ENCODE measurements at regions not wholly inside any gene's neighbourhood (a gene's known extent, or its start where the extent isn't known, plus 50 kb on each side); places are given as distances from the start of the nearest gene placed in this dataset.

- H3K23ac ChIP-seq (ENCODE audit: low read depth, low read length, poor library complexity) = no peak overlapping the region
- H3K9ac ChIP-seq (ENCODE audit: low read depth, low read length, poor library complexity) = no peak overlapping the region
- H2AFZ ChIP-seq (ENCODE audit: low read length) = no peak overlapping the region
- peaks cover 1 to 10% of the 10 kb centered on the region in 2 donors for H3K4me1 ChIP-seq (ENCODE audit: control insufficient read depth in 2 of 2, insufficient read depth in 1 of 2, low read depth in 1 of 2, low read length in 2 of 2)
- no peak overlapping the region for H3K18ac ChIP-seq (ENCODE audit: low read length)
- no peaks in the 10 kb centered on the region for H3K36me3 ChIP-seq (replicated peaks in 1 of 2; ENCODE audit: control insufficient read depth in 2 of 2, insufficient read depth in 2 of 2, low read length in 2 of 2)
- no CpG with 5 or more reads among the region's 7 CpGs for WGBS, 2 donors (ENCODE audit: extremely low coverage in 2 of 2, insufficient read length in 2 of 2, insufficient replicate concordance in 1 of 2)
- H4K91ac ChIP-seq (ENCODE audit: low read depth, low read length, poor library complexity) = no peak overlapping the region
- no peak overlapping the region for H3K14ac ChIP-seq (ENCODE audit: low read length)
- no peak overlapping the region for H3K27ac ChIP-seq (replicated peaks; ENCODE audit: low read length)
- H4K8ac ChIP-seq (ENCODE audit: low read depth, low read length) = no peak overlapping the region
- peaks cover 0 to 3% of the 10 kb centered on the region in 2 donors for H3K9me3 ChIP-seq (replicated peaks in 1 of 2; ENCODE audit: control insufficient read depth in 2 of 2, insufficient read depth in 1 of 2, low read depth in 1 of 2, low read length in 2 of 2)
- peaks cover 0 to 11% (median 0%) of the 10 kb centered on the region in 3 experiments for H3K27me3 ChIP-seq (ENCODE audit: control insufficient read depth in 3 of 3, insufficient read depth in 3 of 3, low read depth in 1 of 3, low read length in 3 of 3)
- H3K79me1 ChIP-seq (ENCODE audit: low read depth, low read length) = no peaks in the 10 kb centered on the region
- no peak overlapping the region for H2BK120ac ChIP-seq (ENCODE audit: low read depth, low read length)
- H2BK12ac ChIP-seq (ENCODE audit: low read length) = no peak overlapping the region
- H2BK5ac ChIP-seq (ENCODE audit: low read length) = no peak overlapping the region
- no peak overlapping the region for H3K4me2 ChIP-seq (ENCODE audit: insufficient read depth, low read length, poor library complexity, severe bottlenecking)
- H2AK5ac ChIP-seq (ENCODE audit: low read depth, low read length) = no peak overlapping the region
- H3K4ac ChIP-seq (ENCODE audit: low read length) = no peak overlapping the region
- no peak for DNase-seq (ENCODE audit: low spot score)
- H3K4me3 ChIP-seq (ENCODE audit: low read length in 2 of 2) = peak overlapping the region in 1 of 2 donors; percentile 36
- no peak overlapping the region for H2BK15ac ChIP-seq (ENCODE audit: low read length)
Observed at GRCh38 chr2:8501061-8501720, 180.7 kb upstream of the ID2 start.

GRCh38 chr2:8502316-8502715 lies 179.5 kb upstream of the ID2 start:
- Histone ChIP-seq H2BK120ac (ENCODE audit: low read depth, low read length) (no peak overlapping the region), H3K27me3 (ENCODE audit: control insufficient read depth in 3 of 3, insufficient read depth in 3 of 3, low read depth in 1 of 3, low read length in 3 of 3) (peaks cover 0 to 6% (median 0%) of the 10 kb centered on the region in 3 experiments), H3K18ac (ENCODE audit: low read length) (peak overlapping the region; percentile 42), H3K14ac (ENCODE audit: low read length) (no peak overlapping the region), H4K8ac (ENCODE audit: low read depth, low read length) (no peak overlapping the region), H3K9ac (ENCODE audit: low read depth, low read length, poor library complexity) (no peak overlapping the region), H3K79me1 (ENCODE audit: low read depth, low read length) (no peaks in the 10 kb centered on the region), H3K23ac (ENCODE audit: low read depth, low read length, poor library complexity) (no peak overlapping the region), H3K4me2 (ENCODE audit: insufficient read depth, low read length, poor library complexity, severe bottlenecking) (no peak overlapping the region), H2AFZ (ENCODE audit: low read length) (no peak overlapping the region), H4K91ac (ENCODE audit: low read depth, low read length, poor library complexity) (no peak overlapping the region), H2BK12ac (ENCODE audit: low read length) (no peak overlapping the region), H2BK15ac (ENCODE audit: low read length) (no peak overlapping the region), H3K4me1 (ENCODE audit: control insufficient read depth in 2 of 2, insufficient read depth in 1 of 2, low read depth in 1 of 2, low read length in 2 of 2) (peaks cover 1 to 10% of the 10 kb centered on the region in 2 donors), H3K4me3 (ENCODE audit: low read length in 2 of 2) (no peak overlapping the region), H3K4ac (ENCODE audit: low read length) (no peak overlapping the region), H3K27ac (replicated peaks; ENCODE audit: low read length) (no peak overlapping the region), H3K36me3 (replicated peaks in 1 of 2; ENCODE audit: control insufficient read depth in 2 of 2, insufficient read depth in 2 of 2, low read length in 2 of 2) (no peaks in the 10 kb centered on the region), H2AK5ac (ENCODE audit: low read depth, low read length) (peak overlapping the region; percentile 7), H3K9me3 (replicated peaks in 1 of 2; ENCODE audit: control insufficient read depth in 2 of 2, insufficient read depth in 1 of 2, low read depth in 1 of 2, low read length in 2 of 2) (peaks cover 5 to 6% of the 10 kb centered on the region in 2 donors), H2BK5ac (ENCODE audit: low read length) (no peak overlapping the region)
- DNase-seq (ENCODE audit: low spot score) = no peak
- no CpG with 5 or more reads among the region's 6 CpGs for WGBS, 2 donors (ENCODE audit: extremely low coverage in 2 of 2, insufficient read length in 2 of 2, insufficient replicate concordance in 1 of 2)

- no peak overlapping the region for H4K8ac ChIP-seq (ENCODE audit: low read depth, low read length)
- H2AFZ ChIP-seq (ENCODE audit: low read length) = peak overlapping the region; percentile 74
- peaks cover 12% of the 10 kb centered on the region in 2 donors for H3K9me3 ChIP-seq (replicated peaks in 1 of 2; ENCODE audit: control insufficient read depth in 2 of 2, insufficient read depth in 1 of 2, low read depth in 1 of 2, low read length in 2 of 2)
- H3K4ac ChIP-seq (ENCODE audit: low read length) = no peak overlapping the region
- H3K4me1 ChIP-seq (ENCODE audit: control insufficient read depth in 2 of 2, insufficient read depth in 1 of 2, low read depth in 1 of 2, low read length in 2 of 2) = peaks cover 1 to 10% of the 10 kb centered on the region in 2 donors
- no peaks in the 10 kb centered on the region for H3K79me1 ChIP-seq (ENCODE audit: low read depth, low read length)
- H3K27ac ChIP-seq (replicated peaks; ENCODE audit: low read length) = peak overlapping the region; percentile 52
- no peaks in the 10 kb centered on the region for H3K36me3 ChIP-seq (replicated peaks in 1 of 2; ENCODE audit: control insufficient read depth in 2 of 2, insufficient read depth in 2 of 2, low read length in 2 of 2)
- no peak overlapping the region for H3K9ac ChIP-seq (ENCODE audit: low read depth, low read length, poor library complexity)
- H2BK15ac ChIP-seq (ENCODE audit: low read length) = no peak overlapping the region
- H2BK120ac ChIP-seq (ENCODE audit: low read depth, low read length) = no peak overlapping the region
- H4K91ac ChIP-seq (ENCODE audit: low read depth, low read length, poor library complexity) = no peak overlapping the region
- no peak overlapping the region for H2BK12ac ChIP-seq (ENCODE audit: low read length)
- peak overlapping the region; percentile 41 for H2AK5ac ChIP-seq (ENCODE audit: low read depth, low read length)
- no peak overlapping the region for H3K23ac ChIP-seq (ENCODE audit: low read depth, low read length, poor library complexity)
- no peak overlapping the region for H3K4me3 ChIP-seq (ENCODE audit: low read length in 2 of 2)
- H3K27me3 ChIP-seq (ENCODE audit: control insufficient read depth in 3 of 3, insufficient read depth in 3 of 3, low read depth in 1 of 3, low read length in 3 of 3) = no peaks in the 10 kb centered on the region
- WGBS, 2 donors (ENCODE audit: extremely low coverage in 2 of 2, insufficient read length in 2 of 2, insufficient replicate concordance in 1 of 2) = no CpG with 5 or more reads among the region's 10 CpGs
- no peak overlapping the region for H3K4me2 ChIP-seq (ENCODE audit: insufficient read depth, low read length, poor library complexity, severe bottlenecking)
- H3K14ac ChIP-seq (ENCODE audit: low read length) = no peak overlapping the region
- H2BK5ac ChIP-seq (ENCODE audit: low read length) = no peak overlapping the region
- H3K18ac ChIP-seq (ENCODE audit: low read length) = no peak overlapping the region
- DNase-seq (ENCODE audit: low spot score) = peak; percentile 12
Observed at GRCh38 chr2:8505311-8505920, 176.4 kb upstream of the ID2 start.

GRCh38 chr2:8506746-8507145 lies 175.1 kb upstream of the ID2 start:
- peaks cover 12 to 16% of the 10 kb centered on the region in 2 donors for H3K9me3 ChIP-seq (replicated peaks in 1 of 2; ENCODE audit: control insufficient read depth in 2 of 2, insufficient read depth in 1 of 2, low read depth in 1 of 2, low read length in 2 of 2)
- WGBS, 2 donors (ENCODE audit: extremely low coverage in 2 of 2, insufficient read length in 2 of 2, insufficient replicate concordance in 1 of 2) = no CpG with 5 or more reads among the region's 7 CpGs
- no peaks in the 10 kb centered on the region for H3K27me3 ChIP-seq (ENCODE audit: control insufficient read depth in 3 of 3, insufficient read depth in 3 of 3, low read depth in 1 of 3, low read length in 3 of 3)

More at GRCh38 chr2:8506746-8507145, 175.1 kb upstream of the ID2 start:
- H3K23ac ChIP-seq (ENCODE audit: low read depth, low read length, poor library complexity) = no peak overlapping the region
- no peak overlapping the region for H2BK120ac ChIP-seq (ENCODE audit: low read depth, low read length)
- H3K36me3 ChIP-seq (replicated peaks in 1 of 2; ENCODE audit: control insufficient read depth in 2 of 2, insufficient read depth in 2 of 2, low read length in 2 of 2) = no peaks in the 10 kb centered on the region
- H2AFZ ChIP-seq (ENCODE audit: low read length) = no peak overlapping the region
- H2BK5ac ChIP-seq (ENCODE audit: low read length) = no peak overlapping the region
- H3K4me3 ChIP-seq (ENCODE audit: low read length in 2 of 2) = no peak overlapping the region
- no peak overlapping the region for H3K4ac ChIP-seq (ENCODE audit: low read length)
- no peak for DNase-seq (ENCODE audit: low spot score)
- no peak overlapping the region for H2BK12ac ChIP-seq (ENCODE audit: low read length)
- H3K27ac ChIP-seq (replicated peaks; ENCODE audit: low read length) = no peak overlapping the region
- H3K18ac ChIP-seq (ENCODE audit: low read length) = no peak overlapping the region
- H4K8ac ChIP-seq (ENCODE audit: low read depth, low read length) = no peak overlapping the region
- no peak overlapping the region for H2BK15ac ChIP-seq (ENCODE audit: low read length)
- H3K79me1 ChIP-seq (ENCODE audit: low read depth, low read length) = no peaks in the 10 kb centered on the region
- no peak overlapping the region for H3K9ac ChIP-seq (ENCODE audit: low read depth, low read length, poor library complexity)
- H3K4me1 ChIP-seq (ENCODE audit: control insufficient read depth in 2 of 2, insufficient read depth in 1 of 2, low read depth in 1 of 2, low read length in 2 of 2) = peaks cover 1 to 10% of the 10 kb centered on the region in 2 donors
- no peak overlapping the region for H3K14ac ChIP-seq (ENCODE audit: low read length)
- no peak overlapping the region for H2AK5ac ChIP-seq (ENCODE audit: low read depth, low read length)
- H3K4me2 ChIP-seq (ENCODE audit: insufficient read depth, low read length, poor library complexity, severe bottlenecking) = no peak overlapping the region
- H4K91ac ChIP-seq (ENCODE audit: low read depth, low read length, poor library complexity) = no peak overlapping the region

Measured in neuronal stem cell (in vitro differentiated cells).